IPS-18a (cell line): ENCODE measurements at regions not wholly inside any gene's neighbourhood (a gene's known extent, or its start where the extent isn't known, plus 50 kb on each side); places are given as distances from the start of the nearest gene placed in this dataset.

ENCODE experiments used
- H3K27ac ChIP-seq: one replicate; pipeline ENCODE4 v1.5.1; 2013; ENCODE audit warnings: low read length
- H3K27me3 ChIP-seq: one replicate; pipeline ENCODE4 v1.6.1; 2013; ENCODE audit warnings: mild to moderate bottlenecking, low read length; ENCODE audit not compliant: control insufficient read depth, insufficient read depth
- H3K36me3 ChIP-seq: one replicate; pipeline ENCODE4 v1.6.1; 2013; ENCODE audit warnings: low read depth, low read length; ENCODE audit not compliant: control insufficient read depth
- H3K4me1 ChIP-seq: one replicate; pipeline ENCODE4 v1.6.1; 2013; ENCODE audit warnings: low read depth, low read length; ENCODE audit not compliant: control insufficient read depth
- H3K4me3 ChIP-seq: one replicate; pipeline ENCODE4 v1.5.1; 2013; ENCODE audit warnings: low read length
- H3K9ac ChIP-seq: one replicate; pipeline ENCODE4 v1.6.1; 2013; ENCODE audit warnings: mild to moderate bottlenecking, low read length, moderate library complexity
- H3K9me3 ChIP-seq: one replicate; pipeline ENCODE4 v1.6.1; 2013; ENCODE audit warnings: low read depth, low read length; ENCODE audit not compliant: control insufficient read depth

GRCh38 chr16:85385463-85386331, 227.4 kb upstream of the GSE1 start:
- no peaks in the 10 kb centered on the region for H3K9me3 ChIP-seq
- no peaks in the 10 kb centered on the region for H3K4me1 ChIP-seq
- no peaks in the 10 kb centered on the region for H3K27me3 ChIP-seq
- H3K9ac ChIP-seq = no peak overlapping the region
- H3K27ac ChIP-seq = no peak overlapping the region
- H3K4me3 ChIP-seq = no peak overlapping the region
- H3K36me3 ChIP-seq = no peaks in the 10 kb centered on the region

- Histone ChIP-seq H3K9me3 (no peaks in the 10 kb centered on the region), H3K9ac (no peak overlapping the region), H3K4me3 (no peak overlapping the region), H3K27me3 (no peaks in the 10 kb centered on the region), H3K27ac (no peak overlapping the region), H3K36me3 (no peaks in the 10 kb centered on the region), H3K4me1 (no peaks in the 10 kb centered on the region)
These were observed 226.5 kb upstream of the GSE1 start for GRCh38 chr16:85386467-85387170.

DNA sequence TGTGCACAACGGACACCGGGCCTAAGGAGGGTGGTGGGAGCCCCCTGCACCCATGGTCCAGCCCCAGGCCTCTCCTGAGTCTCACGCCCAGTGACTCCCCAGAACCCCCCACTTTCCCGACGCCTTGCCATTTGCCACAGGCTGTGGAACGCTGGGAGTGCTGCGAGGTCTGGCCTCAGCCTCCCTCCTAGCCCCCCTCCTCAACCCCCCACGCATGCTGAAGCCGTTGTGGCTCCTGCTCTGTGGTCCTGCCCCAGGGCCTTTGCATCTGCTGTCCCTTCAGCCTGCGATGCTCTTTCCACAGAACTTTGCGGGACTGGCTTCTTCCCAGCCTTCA, 226.0 kb upstream of the GSE1 start:
- no peak overlapping the region for H3K27ac ChIP-seq
- H3K9me3 ChIP-seq = no peaks in the 10 kb centered on the region
- no peak overlapping the region for H3K9ac ChIP-seq
- no peaks in the 10 kb centered on the region for H3K4me1 ChIP-seq
- H3K36me3 ChIP-seq = no peaks in the 10 kb centered on the region
- H3K4me3 ChIP-seq = no peak overlapping the region
- H3K27me3 ChIP-seq = no peaks in the 10 kb centered on the region

GRCh38 chr16:85387731-85388295, 225.3 kb upstream of the GSE1 start:
- Histone ChIP-seq H3K4me3 (no peak overlapping the region), H3K36me3 (no peaks in the 10 kb centered on the region), H3K9me3 (no peaks in the 10 kb centered on the region), H3K4me1 (no peaks in the 10 kb centered on the region), H3K27me3 (no peaks in the 10 kb centered on the region), H3K9ac (no peak overlapping the region), H3K27ac (no peak overlapping the region)

GRCh38 chr16:85389679-85390470, 223.2 kb upstream of the GSE1 start:
- Histone ChIP-seq H3K9ac (no peak overlapping the region), H3K27me3 (no peaks in the 10 kb centered on the region), H3K36me3 (no peaks in the 10 kb centered on the region), H3K9me3 (no peaks in the 10 kb centered on the region), H3K27ac (no peak overlapping the region), H3K4me3 (no peak overlapping the region), H3K4me1 (peaks cover 9% of the 10 kb centered on the region)

DNA sequence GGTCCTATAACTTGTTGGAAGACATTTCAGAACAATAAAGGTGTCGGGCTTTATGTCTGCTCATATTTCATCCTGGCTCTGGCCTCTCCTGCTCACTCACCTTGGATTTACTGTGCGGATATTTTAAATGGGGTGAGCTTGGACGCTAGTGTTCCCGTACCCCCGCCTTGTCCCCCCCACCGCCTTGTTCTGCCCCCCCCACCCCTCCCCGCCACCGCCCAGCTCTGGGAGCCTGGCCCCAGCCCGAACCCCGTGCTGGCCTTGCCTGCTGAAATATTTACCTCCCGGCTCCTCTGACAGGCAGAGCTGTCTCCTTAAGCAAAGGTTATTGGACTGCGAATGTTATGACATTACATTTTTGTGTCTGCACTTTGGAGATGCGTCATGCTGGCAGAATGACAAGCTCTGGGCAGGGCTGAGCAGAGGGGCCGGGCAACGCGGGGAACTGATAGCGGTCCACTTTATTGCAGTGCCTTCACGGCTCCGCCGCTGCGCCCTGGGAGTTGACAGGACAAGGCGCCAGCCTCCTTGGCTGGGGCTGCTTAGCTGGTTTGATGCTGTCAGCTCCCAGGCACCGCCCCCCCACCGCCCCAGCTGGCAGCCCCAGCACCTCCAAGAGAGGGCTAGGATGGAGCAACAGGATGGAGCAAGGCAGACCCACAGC, 222.5 kb upstream of the GSE1 start:
- H3K4me3 ChIP-seq = no peak overlapping the region
- no peak overlapping the region for H3K27ac ChIP-seq
- no peak overlapping the region for H3K9ac ChIP-seq
- peaks cover 9% of the 10 kb centered on the region for H3K4me1 ChIP-seq
- H3K36me3 ChIP-seq = no peaks in the 10 kb centered on the region
- H3K9me3 ChIP-seq = no peaks in the 10 kb centered on the region
- no peaks in the 10 kb centered on the region for H3K27me3 ChIP-seq

- Histone ChIP-seq H3K9me3 (no peaks in the 10 kb centered on the region), H3K36me3 (no peaks in the 10 kb centered on the region), H3K9ac (no peak overlapping the region), H3K4me1 (peaks cover 10% of the 10 kb centered on the region), H3K27me3 (no peaks in the 10 kb centered on the region), H3K4me3 (no peak overlapping the region), H3K27ac (no peak overlapping the region)
These were observed 221.9 kb upstream of the GSE1 start for GRCh38 chr16:85391175-85391707.

- no peaks in the 10 kb centered on the region for H3K27me3 ChIP-seq
- no peaks in the 10 kb centered on the region for H3K9me3 ChIP-seq
- H3K36me3 ChIP-seq = no peaks in the 10 kb centered on the region
- no peak overlapping the region for H3K4me3 ChIP-seq
- H3K27ac ChIP-seq = no peak overlapping the region
- H3K9ac ChIP-seq = no peak overlapping the region
- H3K4me1 ChIP-seq = peaks cover 15% of the 10 kb centered on the region
These were observed 221.1 kb upstream of the GSE1 start for GRCh38 chr16:85391769-85392583.

- H3K27ac ChIP-seq = no peak overlapping the region
- H3K4me1 ChIP-seq = peaks cover 15% of the 10 kb centered on the region
- H3K36me3 ChIP-seq = no peaks in the 10 kb centered on the region
- no peak overlapping the region for H3K4me3 ChIP-seq
- no peaks in the 10 kb centered on the region for H3K9me3 ChIP-seq
- H3K9ac ChIP-seq = no peak overlapping the region
- H3K27me3 ChIP-seq = no peaks in the 10 kb centered on the region
These were observed 220.1 kb upstream of the GSE1 start for GRCh38 chr16:85392756-85393673.
